Astrocyte (in vitro differentiated cells and primary cell): ENCODE measurements at regions not wholly inside any gene's neighbourhood (a gene's known extent, or its start where the extent isn't known, plus 50 kb on each side); places are given as distances from the start of the nearest gene placed in this dataset.

Source experiments
- DNase-seq: peaks from one replicate; pipeline ENCODE4 v3.0.0-alpha.2; 2010; ENCODE audit warnings: low read depth
- FAIRE-seq: peaks from 2 replicates; lab custom pipeline; 2011; peaks lifted over from hg19 to GRCh38; lab: Jason Lieb, UNC
- H2AFZ ChIP-seq: 2 replicates; pipeline ENCODE4 v1.6.0; 2012; ENCODE audit warnings: low read depth, low read length, inconsistent platforms
- H3K27ac ChIP-seq: 2 replicates; pipeline ENCODE4 v1.5.1; 2011; ENCODE audit warnings: low read depth, low read length, inconsistent platforms
- H3K27me3 ChIP-seq: 2 replicates; pipeline ENCODE4 v1.6.0; 2011; ENCODE audit warnings: low read length, inconsistent platforms; ENCODE audit not compliant: insufficient read depth
- H3K36me3 ChIP-seq: 2 replicates; pipeline ENCODE4 v1.5.1; 2011; ENCODE audit warnings: low read length, inconsistent platforms; ENCODE audit not compliant: insufficient read depth
- H3K4me1 ChIP-seq: 2 replicates; pipeline ENCODE4 v1.5.1; 2011; ENCODE audit warnings: low read length, inconsistent platforms; ENCODE audit not compliant: insufficient read depth
- H3K4me2 ChIP-seq: 2 replicates; pipeline ENCODE4 v1.6.0; 2012; ENCODE audit warnings: low read length, inconsistent platforms
- H3K4me3 ChIP-seq: 2 replicates; pipeline ENCODE4 v1.5.1; 2011; ENCODE audit warnings: low read depth, mild to moderate bottlenecking, low read length, inconsistent platforms; ENCODE audit not compliant: insufficient read depth
- H3K79me2 ChIP-seq: 2 replicates; pipeline ENCODE4 v1.6.0; 2012; ENCODE audit warnings: mild to moderate bottlenecking, low read length, inconsistent platforms; ENCODE audit not compliant: insufficient read depth
- H3K9ac ChIP-seq: 2 replicates; pipeline ENCODE4 v1.6.0; 2012; ENCODE audit warnings: mild to moderate bottlenecking, low read length, inconsistent platforms
- H3K9me3 ChIP-seq: 2 replicates; pipeline ENCODE4 v1.5.1; 2012; ENCODE audit warnings: low read depth, mild to moderate bottlenecking, low read length, inconsistent platforms; ENCODE audit not compliant: insufficient read depth
- H4K20me1 ChIP-seq: 2 replicates; pipeline ENCODE4 v1.6.0; 2012; ENCODE audit warnings: low read length, inconsistent platforms; ENCODE audit not compliant: insufficient read depth
- H3K27ac Mint-ChIP-seq: one replicate; pipeline ENCODE4 v1.8.0; 2021; ENCODE audit warnings: mild to moderate bottlenecking, mixed read lengths; ENCODE audit not compliant: unreplicated experiment
- H3K27me3 Mint-ChIP-seq: one replicate; pipeline ENCODE4 v1.8.0; 2021; ENCODE audit warnings: low read depth, mixed read lengths; ENCODE audit not compliant: unreplicated experiment
- H3K36me3 Mint-ChIP-seq: one replicate; pipeline ENCODE4 v1.8.0; 2021; ENCODE audit warnings: low read depth, mixed read lengths; ENCODE audit not compliant: unreplicated experiment
- H3K4me1 Mint-ChIP-seq: one replicate; pipeline ENCODE4 v1.8.0; 2021; ENCODE audit warnings: low read depth, mixed read lengths; ENCODE audit not compliant: unreplicated experiment
- H3K4me3 Mint-ChIP-seq: one replicate; pipeline ENCODE4 v1.8.0; 2021; ENCODE audit warnings: mild to moderate bottlenecking, moderate library complexity, mixed read lengths; ENCODE audit not compliant: unreplicated experiment
- H3K9me3 Mint-ChIP-seq: one replicate; pipeline ENCODE4 v1.8.0; 2021; ENCODE audit warnings: mild to moderate bottlenecking, mixed read lengths; ENCODE audit not compliant: unreplicated experiment
- CTCF ChIP-seq: IDR thresholded peaks from 2 replicates; pipeline ENCODE4 v1.5.1; 2011; ENCODE audit warnings: low read depth, mild to moderate bottlenecking, inconsistent platforms, low read length, moderate library complexity; ENCODE audit not compliant: insufficient read depth
- EZH2 ChIP-seq: IDR thresholded peaks from 2 replicates; pipeline ENCODE4 v1.6.1; 2012; ENCODE audit warnings: mild to moderate bottlenecking, low read length, inconsistent platforms; ENCODE audit not compliant: insufficient read depth

DNA sequence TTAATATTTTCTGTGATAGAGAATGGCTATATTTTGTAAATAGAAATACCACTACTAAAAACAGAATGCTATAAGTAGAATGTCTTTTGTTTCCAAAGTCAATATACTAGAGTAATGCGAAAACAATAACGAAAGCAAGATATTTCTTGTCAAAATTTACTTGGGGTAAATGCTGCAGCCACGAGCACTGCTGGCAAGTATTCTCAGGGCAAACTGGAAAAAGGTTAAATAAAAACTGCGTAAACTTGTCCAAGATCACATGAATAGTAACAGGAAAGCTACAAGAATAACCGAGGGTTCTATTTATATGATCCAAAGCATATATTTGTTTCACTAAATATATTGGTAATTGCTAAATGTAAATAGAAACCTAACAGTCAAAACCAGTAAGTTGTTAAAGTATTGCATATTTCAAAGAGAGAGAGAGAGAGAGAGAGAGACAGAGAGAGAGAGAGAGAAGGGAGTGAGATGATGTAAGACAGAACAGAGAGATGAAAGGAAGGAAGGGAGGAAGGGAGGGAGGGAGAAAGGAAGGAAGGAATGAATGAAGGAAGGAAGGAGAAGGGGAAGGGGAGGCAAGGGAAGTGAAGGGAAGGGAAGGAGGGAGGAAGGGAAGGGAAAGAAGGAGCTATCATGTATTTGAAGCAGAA lies 231.7 kb downstream of the KCNC2 start:
- Mint-ChIP-seq H3K9me3 (no peaks in the 10 kb centered on the region), H3K4me3 (no peak overlapping the region), H3K27me3 (no peaks in the 10 kb centered on the region), H3K27ac (no peak overlapping the region), H3K36me3 (no peaks in the 10 kb centered on the region), H3K4me1 (no peaks in the 10 kb centered on the region)
- no peaks in the 10 kb centered on the region for H3K27me3 ChIP-seq
- no peaks in the 10 kb centered on the region for H4K20me1 ChIP-seq
- H3K4me1 ChIP-seq: no peaks in the 10 kb centered on the region
- TF ChIP-seq EZH2 (no peak), CTCF (no peak)
- no peaks in the 10 kb centered on the region for H3K9me3 ChIP-seq
- no peaks in the 10 kb centered on the region for H3K79me2 ChIP-seq
- no peak overlapping the region for H3K4me3 ChIP-seq
- no peak overlapping the region for H2AFZ ChIP-seq
- no peaks in the 10 kb centered on the region for H3K36me3 ChIP-seq
- H3K4me2 ChIP-seq: no peak overlapping the region
- no peak for DNase-seq
- no peak for FAIRE-seq
- H3K27ac ChIP-seq: no peak overlapping the region
- H3K9ac ChIP-seq: no peak overlapping the region

DNA sequence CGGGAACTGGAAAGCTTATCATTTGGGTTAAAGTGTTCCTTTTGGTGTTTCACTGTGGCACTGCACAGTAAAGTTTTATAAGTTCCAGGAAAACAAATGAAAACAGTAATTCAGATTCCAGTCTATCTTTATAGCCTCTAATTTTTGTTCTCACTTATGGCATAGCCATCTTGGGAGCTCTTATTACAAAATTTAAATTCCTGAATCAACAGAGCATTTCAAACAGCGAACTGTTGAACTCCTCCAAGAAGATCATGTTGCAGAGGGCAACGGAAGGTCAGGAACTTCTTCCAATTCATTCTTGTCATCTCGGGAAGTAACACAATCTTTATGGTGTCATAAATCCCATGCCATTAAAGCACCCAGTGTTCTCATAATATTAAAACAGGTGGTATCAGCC lies 229.1 kb downstream of the KCNC2 start:
- H3K9me3 Mint-ChIP-seq: no peaks in the 10 kb centered on the region
- peaks cover 2% of the 10 kb centered on the region for H3K27me3 Mint-ChIP-seq
- Histone ChIP-seq H3K4me1 (no peaks in the 10 kb centered on the region), H4K20me1 (no peaks in the 10 kb centered on the region), H3K36me3 (no peaks in the 10 kb centered on the region), H3K9ac (no peak overlapping the region), H3K9me3 (no peaks in the 10 kb centered on the region), H3K4me3 (no peak overlapping the region), H3K4me2 (no peak overlapping the region), H3K27ac (no peak overlapping the region), H3K27me3 (no peaks in the 10 kb centered on the region), H2AFZ (no peak overlapping the region), H3K79me2 (no peaks in the 10 kb centered on the region)
- DNase-seq (no peak), FAIRE-seq (no peak)
- H3K36me3 Mint-ChIP-seq: no peaks in the 10 kb centered on the region
- no peak overlapping the region for H3K27ac Mint-ChIP-seq
- no peaks in the 10 kb centered on the region for H3K4me1 Mint-ChIP-seq
- no peak overlapping the region for H3K4me3 Mint-ChIP-seq
- no peak for TF ChIP-seq CTCF
- no peak for TF ChIP-seq EZH2

GRCh38 chr12:74981541-74981940 lies 228.1 kb downstream of the KCNC2 start:
- no peak overlapping the region for H3K27ac Mint-ChIP-seq

More at GRCh38 chr12:74981541-74981940, 228.1 kb downstream of the KCNC2 start:
- Histone ChIP-seq H3K9ac (no peak overlapping the region), H3K79me2 (no peaks in the 10 kb centered on the region), H3K4me2 (no peak overlapping the region), H3K36me3 (no peaks in the 10 kb centered on the region), H3K4me1 (no peaks in the 10 kb centered on the region), H4K20me1 (no peaks in the 10 kb centered on the region), H3K9me3 (no peaks in the 10 kb centered on the region), H3K27ac (no peak overlapping the region), H3K4me3 (no peak overlapping the region), H2AFZ (no peak overlapping the region), H3K27me3 (no peaks in the 10 kb centered on the region)
- no peaks in the 10 kb centered on the region for H3K36me3 Mint-ChIP-seq
- H3K4me3 Mint-ChIP-seq: no peak overlapping the region
- TF ChIP-seq EZH2 (no peak), CTCF (no peak)
- H3K27me3 Mint-ChIP-seq: peaks cover 2% of the 10 kb centered on the region
- FAIRE-seq (no peak), DNase-seq (no peak)
- H3K4me1 Mint-ChIP-seq: no peaks in the 10 kb centered on the region
- H3K9me3 Mint-ChIP-seq: no peaks in the 10 kb centered on the region
